ENCODE measurements at regions not wholly inside any gene's neighbourhood (a gene's known extent, or its start where the extent isn't known, plus 50 kb on each side); places are given as distances from the start of the nearest gene placed in this dataset.

GRCh38 chr3:174758943-174759342, 100.2 kb upstream of the NAALADL2 start:
- no peak for DNase-seq (ENCODE audit: low read depth)
- TF ChIP-seq, protein P1, sequence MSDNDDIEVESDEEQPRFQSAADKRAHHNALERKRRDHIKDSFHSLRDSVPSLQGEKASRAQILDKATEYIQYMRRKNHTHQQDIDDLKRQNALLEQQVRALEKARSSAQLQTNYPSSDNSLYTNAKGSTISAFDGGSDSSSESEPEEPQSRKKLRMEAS (IDR thresholded peaks at IDR 0.05; ENCODE audit: low read depth, low read length): no peak
- TF ChIP-seq CTCF (IDR thresholded peaks at IDR 0.05; ENCODE audit: low read depth, low read length) (no peak), POLR2A (IDR thresholded peaks at IDR 0.05; ENCODE audit: extremely low read depth, insufficient read length) (no peak), MYC (IDR thresholded peaks at IDR 0.05; ENCODE audit: low read depth, low read length) (no peak)
- no peak overlapping the region for H3K4me3 ChIP-seq (ENCODE audit: low read depth, low read length)

GRCh38 chr3:174767406-174767805, 91.7 kb upstream of the NAALADL2 start:
- H3K4me3 ChIP-seq (ENCODE audit: low read depth, low read length): no peak overlapping the region
- DNase-seq (ENCODE audit: low read depth): no peak
- TF ChIP-seq, protein P1 (IDR thresholded peaks at IDR 0.05; ENCODE audit: low read depth, low read length): no peak
- TF ChIP-seq CTCF (IDR thresholded peaks at IDR 0.05; ENCODE audit: low read depth, low read length) (no peak), MYC (IDR thresholded peaks at IDR 0.05; ENCODE audit: low read depth, low read length) (no peak), POLR2A (IDR thresholded peaks at IDR 0.05; ENCODE audit: extremely low read depth, insufficient read length) (no peak)

DNA sequence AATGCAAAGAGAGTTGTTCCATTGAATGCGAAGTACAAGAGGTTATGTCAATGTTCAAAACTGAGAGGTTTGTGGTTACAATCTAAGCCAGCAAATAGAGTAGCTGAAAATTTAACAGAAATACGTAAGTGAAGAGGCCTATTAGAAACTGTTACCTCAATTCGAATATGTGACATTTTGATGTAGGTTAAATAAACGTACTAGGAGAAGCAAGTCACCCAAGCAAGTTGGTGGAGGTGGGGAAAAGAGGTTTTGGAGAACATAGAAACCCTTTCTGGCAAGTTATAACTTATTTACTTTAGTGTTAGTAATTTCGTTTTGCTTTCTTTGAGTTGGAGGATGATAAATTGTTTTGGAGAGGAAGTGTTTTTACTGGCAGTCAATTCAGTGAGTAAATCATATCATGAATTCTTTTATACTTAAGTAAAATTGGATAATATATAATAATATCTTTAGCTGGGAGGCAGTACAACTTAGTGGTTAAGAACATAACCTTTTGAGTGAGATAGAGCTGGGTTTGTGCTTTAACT, 91.2 kb upstream of the NAALADL2 start:
- no peak for TF ChIP-seq POLR2A (IDR thresholded peaks at IDR 0.05; ENCODE audit: extremely low read depth, insufficient read length)
- no peak for TF ChIP-seq CTCF (IDR thresholded peaks at IDR 0.05; ENCODE audit: low read depth, low read length)
- no peak for TF ChIP-seq MYC (IDR thresholded peaks at IDR 0.05; ENCODE audit: low read depth, low read length)
- TF ChIP-seq, protein P1 (IDR thresholded peaks at IDR 0.05; ENCODE audit: low read depth, low read length): no peak
- DNase-seq (ENCODE audit: low read depth): no peak
- no peak overlapping the region for H3K4me3 ChIP-seq (ENCODE audit: low read depth, low read length)

DNA sequence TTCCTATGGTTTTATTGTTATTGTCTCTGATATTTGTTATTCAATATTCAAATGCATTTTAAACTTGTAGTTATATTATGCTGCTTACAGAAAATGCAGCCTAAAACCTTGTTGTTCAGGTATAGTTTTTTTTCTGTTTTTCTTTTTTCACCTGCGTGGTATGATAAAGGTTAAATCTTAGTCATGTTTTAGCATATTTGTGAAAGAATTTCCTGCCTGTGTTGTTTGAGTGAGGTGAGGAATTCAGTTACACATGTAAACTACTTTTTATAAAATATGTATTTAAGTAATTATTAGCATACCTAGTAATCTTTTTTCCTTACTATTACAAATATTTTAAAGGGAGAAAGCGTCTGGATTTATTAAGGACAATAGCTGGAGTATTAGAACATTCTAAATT, 90.0 kb upstream of the NAALADL2 start:
- H3K4me3 ChIP-seq (ENCODE audit: low read depth, low read length): no peak overlapping the region
- TF ChIP-seq POLR2A (IDR thresholded peaks at IDR 0.05; ENCODE audit: extremely low read depth, insufficient read length) (no peak), CTCF (IDR thresholded peaks at IDR 0.05; ENCODE audit: low read depth, low read length) (no peak), MYC (IDR thresholded peaks at IDR 0.05; ENCODE audit: low read depth, low read length) (no peak)
- TF ChIP-seq, protein P1 (IDR thresholded peaks at IDR 0.05; ENCODE audit: low read depth, low read length): no peak
- DNase-seq (ENCODE audit: low read depth): no peak

DNA sequence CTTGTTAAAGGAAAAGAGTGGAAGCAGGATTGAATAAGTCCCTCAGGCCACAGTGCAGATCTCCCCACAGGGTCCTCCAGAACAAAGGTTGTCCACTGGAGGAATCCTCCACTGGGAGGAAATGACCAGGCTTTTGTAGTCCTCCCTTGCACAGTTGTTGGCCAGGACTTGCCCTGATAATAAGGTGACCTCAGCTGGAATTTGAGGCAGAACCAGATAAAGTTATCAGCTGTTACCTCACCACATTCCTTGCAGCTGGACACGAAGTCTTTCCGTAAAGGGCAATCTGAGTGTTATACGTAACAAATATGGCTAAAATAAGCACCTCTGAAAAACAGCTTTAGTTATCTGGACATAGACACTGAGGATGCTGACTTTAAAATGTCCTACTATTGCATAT, 83.5 kb upstream of the NAALADL2 start:
- no peak overlapping the region for H3K4me3 ChIP-seq (ENCODE audit: low read depth, low read length)
- no peak for DNase-seq (ENCODE audit: low read depth)
- no peak for TF ChIP-seq CTCF (IDR thresholded peaks at IDR 0.05; ENCODE audit: low read depth, low read length)
- TF ChIP-seq POLR2A (IDR thresholded peaks at IDR 0.05; ENCODE audit: extremely low read depth, insufficient read length): no peak
- TF ChIP-seq, protein P1 (IDR thresholded peaks at IDR 0.05; ENCODE audit: low read depth, low read length): no peak

Data from NB4 (cell line).